Adrenal gland (tissue), 5 donors: ENCODE measurements at regions not wholly inside any gene's neighbourhood (a gene's known extent, or its start where the extent isn't known, plus 50 kb on each side); places are given as distances from the start of the nearest gene placed in this dataset.

Experiments used
- CTCF ChIP-seq, 6 experiments: fragments of 450-650 bp in 4 of 6; fragments of 200-600 bp in 2 of 6; sonication (generic) in 1 of 6; IDR thresholded peaks; 1 replicate in 5 of 6; 2 replicates in 1 of 6; pipeline versions ENCODE4 v1.5.1 to v1.8.0; 2016 to 2021; ENCODE audit warnings: antibody characterized with exemption in 6 of 6, mild to moderate bottlenecking in 2 of 6, moderate library complexity in 1 of 6
- POLR2A ChIP-seq, 2 donors: fragments of 450-650 bp; IDR thresholded peaks; one replicate each; pipeline ENCODE4 v1.6.1; 2017; ENCODE audit warnings: antibody characterized with exemption in 2 of 2, mild to moderate bottlenecking in 2 of 2, moderate library complexity in 1 of 2
- donor health status: DM: no; HTN: no; CAD: no.

GRCh38 chr20:41889126-41889843 lies 271.1 kb upstream of the CHD6 start:
- TF ChIP-seq CTCF (IDR thresholded peaks at IDR 0.05) (peak in 2 of 6 experiments; percentile 21 to 24), POLR2A (IDR thresholded peaks at IDR 0.05) (no peak)
